ENCODE measurements at regions not wholly inside any gene's neighbourhood (a gene's known extent, or its start where the extent isn't known, plus 50 kb on each side); places are given as distances from the start of the nearest gene placed in this dataset.

DNA sequence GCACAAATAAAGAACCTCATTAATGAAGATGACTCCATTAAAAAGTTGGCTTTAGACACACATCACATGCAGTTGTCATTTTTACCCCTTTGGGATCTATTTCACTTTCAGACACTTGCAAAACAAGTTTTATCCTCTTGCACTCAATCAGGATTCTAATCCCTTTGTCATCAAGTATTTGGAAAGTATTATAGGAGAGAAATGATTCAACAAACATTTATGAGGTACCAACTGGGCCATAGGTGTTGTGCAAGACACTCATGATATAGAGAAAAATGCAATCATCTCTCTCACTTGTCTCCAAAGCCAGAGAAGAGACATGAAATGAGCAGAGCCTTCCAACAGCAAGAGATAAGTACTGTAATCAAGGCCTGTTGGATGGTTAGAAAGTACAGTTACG, 327.7 kb downstream of the RMST start:
- Mint-ChIP-seq H3K27ac (no peak overlapping the region), H3K4me1 (no peaks in the 10 kb centered on the region), H3K9me3 (peaks cover 0 to 14% (median 6%) of the 10 kb centered on the region in 7 donors), H3K27me3 (ENCODE audit: low read depth in 3 of 3) (peaks cover 0 to 3% (median 0%) of the 10 kb centered on the region in 3 donors), H3K36me3 (no peaks in the 10 kb centered on the region), H3K4me3 (no peak overlapping the region)
- H3K79me2 ChIP-seq (ENCODE audit: insufficient read depth, low read length): no peaks in the 10 kb centered on the region
- intact Hi-C loops (cut with micrococcal nuclease): no loop called here
- H3K27me3 ChIP-seq (ENCODE audit: control insufficient read depth in 2 of 2, insufficient read depth in 2 of 2, low read length in 2 of 2): no peaks in the 10 kb centered on the region
- no peaks in the 10 kb centered on the region for H3K4me1 ChIP-seq (ENCODE audit: control insufficient read depth in 1 of 2, insufficient read depth in 2 of 2, low read length in 2 of 2)
- no peak overlapping the region for H3K4me3 ChIP-seq (replicated peaks in 1 of 3; ENCODE audit: low read depth in 2 of 3, low read length in 3 of 3)
- TF ChIP-seq, protein P1, sequence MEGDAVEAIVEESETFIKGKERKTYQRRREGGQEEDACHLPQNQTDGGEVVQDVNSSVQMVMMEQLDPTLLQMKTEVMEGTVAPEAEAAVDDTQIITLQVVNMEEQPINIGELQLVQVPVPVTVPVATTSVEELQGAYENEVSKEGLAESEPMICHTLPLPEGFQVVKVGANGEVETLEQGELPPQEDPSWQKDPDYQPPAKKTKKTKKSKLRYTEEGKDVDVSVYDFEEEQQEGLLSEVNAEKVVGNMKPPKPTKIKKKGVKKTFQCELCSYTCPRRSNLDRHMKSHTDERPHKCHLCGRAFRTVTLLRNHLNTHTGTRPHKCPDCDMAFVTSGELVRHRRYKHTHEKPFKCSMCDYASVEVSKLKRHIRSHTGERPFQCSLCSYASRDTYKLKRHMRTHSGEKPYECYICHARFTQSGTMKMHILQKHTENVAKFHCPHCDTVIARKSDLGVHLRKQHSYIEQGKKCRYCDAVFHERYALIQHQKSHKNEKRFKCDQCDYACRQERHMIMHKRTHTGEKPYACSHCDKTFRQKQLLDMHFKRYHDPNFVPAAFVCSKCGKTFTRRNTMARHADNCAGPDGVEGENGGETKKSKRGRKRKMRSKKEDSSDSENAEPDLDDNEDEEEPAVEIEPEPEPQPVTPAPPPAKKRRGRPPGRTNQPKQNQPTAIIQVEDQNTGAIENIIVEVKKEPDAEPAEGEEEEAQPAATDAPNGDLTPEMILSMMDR (IDR thresholded peaks at IDR 0.05): no peak
- WGBS (ENCODE audit: insufficient coverage): no CpG with 5 or more reads among the region's 1 CpG
- H3K9me3 ChIP-seq (replicated peaks in 1 of 2; ENCODE audit: control insufficient read depth in 1 of 2, insufficient read depth in 1 of 2, low read length in 2 of 2): peaks cover 3 to 8% of the 10 kb centered on the region in 2 donors
- no peaks in the 10 kb centered on the region for H4K20me1 ChIP-seq (ENCODE audit: insufficient read depth, low read length)
- no peak overlapping the region for H2AFZ ChIP-seq (ENCODE audit: insufficient read depth, low read depth, low read length, poor library complexity, severe bottlenecking)
- H3K9ac ChIP-seq (ENCODE audit: insufficient read depth, low read length, poor library complexity, severe bottlenecking): no peak overlapping the region
- no peak overlapping the region for H3K27ac ChIP-seq (ENCODE audit: low read depth in 1 of 2, low read length in 2 of 2)
- DNase-seq: no peak
- no peak overlapping the region for H3K4me2 ChIP-seq (replicated peaks; ENCODE audit: extremely low read depth, low read length, poor library complexity, severe bottlenecking)
- no peaks in the 10 kb centered on the region for H3K36me3 ChIP-seq (replicated peaks in 1 of 2; ENCODE audit: control insufficient read depth in 1 of 2, insufficient read depth in 2 of 2, low read length in 2 of 2)

DNA sequence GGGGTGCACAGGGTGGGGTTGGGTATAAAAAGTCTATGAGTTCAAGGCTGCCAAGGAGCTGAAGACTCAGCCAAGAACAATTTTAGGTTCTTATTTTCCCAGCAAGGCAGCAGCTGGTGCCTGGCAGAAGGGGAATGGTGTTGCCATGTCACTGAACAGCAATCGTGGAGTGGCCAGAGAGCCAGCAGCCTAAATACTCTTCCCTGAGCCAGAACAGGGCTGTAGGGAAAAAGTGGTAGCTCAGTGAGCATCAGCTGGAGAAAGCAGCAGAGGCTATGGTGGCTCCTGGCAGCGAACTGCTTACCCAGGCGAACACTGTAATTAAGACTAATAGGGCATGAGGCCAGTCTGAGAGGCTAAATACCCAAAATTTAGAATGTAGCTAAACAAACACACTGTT, 334.9 kb downstream of the RMST start:
- no peak overlapping the region for H3K9ac ChIP-seq (ENCODE audit: insufficient read depth, low read length, poor library complexity, severe bottlenecking)
- Mint-ChIP-seq H3K4me1 (no peaks in the 10 kb centered on the region), H3K36me3 (no peaks in the 10 kb centered on the region), H3K4me3 (no peak overlapping the region), H3K27ac (no peak overlapping the region), H3K9me3 (peaks cover 2 to 11% (median 5%) of the 10 kb centered on the region in 7 donors), H3K27me3 (ENCODE audit: low read depth in 3 of 3) (no peaks in the 10 kb centered on the region)
- H3K79me2 ChIP-seq (ENCODE audit: insufficient read depth, low read length): no peaks in the 10 kb centered on the region
- H2AFZ ChIP-seq (ENCODE audit: insufficient read depth, low read depth, low read length, poor library complexity, severe bottlenecking): no peak overlapping the region
- no peaks in the 10 kb centered on the region for H3K4me1 ChIP-seq (ENCODE audit: control insufficient read depth in 1 of 2, insufficient read depth in 2 of 2, low read length in 2 of 2)
- no peak overlapping the region for H3K4me3 ChIP-seq (replicated peaks in 1 of 3; ENCODE audit: low read depth in 2 of 3, low read length in 3 of 3)
- intact Hi-C loops (cut with micrococcal nuclease): no loop called here
- no peaks in the 10 kb centered on the region for H3K27me3 ChIP-seq (ENCODE audit: control insufficient read depth in 2 of 2, insufficient read depth in 2 of 2, low read length in 2 of 2)
- H3K9me3 ChIP-seq (replicated peaks in 1 of 2; ENCODE audit: control insufficient read depth in 1 of 2, insufficient read depth in 1 of 2, low read length in 2 of 2): peaks cover 15% of the 10 kb centered on the region in 2 donors
- TF ChIP-seq, protein P1 (IDR thresholded peaks at IDR 0.05): no peak
- whole genome bisulfite sequencing (ENCODE audit: insufficient coverage): 82% methylated on average over 1 of the region's 3 CpGs
- DNase-seq: no peak
- H3K27ac ChIP-seq (ENCODE audit: low read depth in 1 of 2, low read length in 2 of 2): no peak overlapping the region
- H3K4me2 ChIP-seq (replicated peaks; ENCODE audit: extremely low read depth, low read length, poor library complexity, severe bottlenecking): no peak overlapping the region
- H4K20me1 ChIP-seq (ENCODE audit: insufficient read depth, low read length): no peaks in the 10 kb centered on the region
- no peaks in the 10 kb centered on the region for H3K36me3 ChIP-seq (replicated peaks in 1 of 2; ENCODE audit: control insufficient read depth in 1 of 2, insufficient read depth in 2 of 2, low read length in 2 of 2)
